HG03280 (cell line): ENCODE measurements at regions not wholly inside any gene's neighbourhood (a gene's known extent, or its start where the extent isn't known, plus 50 kb on each side); places are given as distances from the start of the nearest gene placed in this dataset.

Source experiments
- ATAC-seq: cut with Tn5 transposase; IDR thresholded peaks from one replicate; pipeline ENCODE4 v1.9.1; 2021; ENCODE audit warnings: mild to moderate bottlenecking, moderate library complexity; ENCODE audit not compliant: unreplicated experiment

- no peak for ATAC-seq
These were observed 181.3 kb upstream of the PHYHIPL start for GRCh38 chr10:58995058-58995596.

GRCh38 chr10:58996063-58996462, 180.4 kb upstream of the PHYHIPL start:
- no peak for ATAC-seq

GRCh38 chr10:58996866-58997265, 179.6 kb upstream of the PHYHIPL start:
- no peak for ATAC-seq

GRCh38 chr10:58998924-58999713, 177.3 kb upstream of the PHYHIPL start:
- no peak for ATAC-seq

GRCh38 chr10:59000162-59000825, 176.1 kb upstream of the PHYHIPL start:
- ATAC-seq = no peak

GRCh38 chr10:59002011-59002410, 174.4 kb upstream of the PHYHIPL start:
- no peak for ATAC-seq

GRCh38 chr10:59003203-59003602, 173.2 kb upstream of the PHYHIPL start:
- no peak for ATAC-seq

- no peak for ATAC-seq
These were observed 172.1 kb upstream of the PHYHIPL start for GRCh38 chr10:59004392-59004791.

GRCh38 chr10:59006511-59007306, 169.7 kb upstream of the PHYHIPL start:
- ATAC-seq = no peak

GRCh38 chr10:59007307-59008025, 169.0 kb upstream of the PHYHIPL start:
- ATAC-seq = no peak

GRCh38 chr10:59008452-59008851, 168.0 kb upstream of the PHYHIPL start:
- no peak for ATAC-seq

- ATAC-seq = no peak
These were observed 164.3 kb upstream of the PHYHIPL start for GRCh38 chr10:59011972-59012632.

GRCh38 chr10:59012839-59013238, 163.6 kb upstream of the PHYHIPL start:
- no peak for ATAC-seq

GRCh38 chr10:59016043-59016442, 160.4 kb upstream of the PHYHIPL start:
- ATAC-seq = no peak

GRCh38 chr10:59018977-59019376, 157.5 kb upstream of the PHYHIPL start:
- ATAC-seq = no peak

- no peak for ATAC-seq
These were observed 156.8 kb upstream of the PHYHIPL start for GRCh38 chr10:59019603-59020002.

GRCh38 chr10:59020502-59020901, 155.9 kb upstream of the PHYHIPL start:
- no peak for ATAC-seq

- no peak for ATAC-seq
These were observed 150.3 kb upstream of the PHYHIPL start for GRCh38 chr10:59025981-59026765.

GRCh38 chr10:59027975-59028655, 148.3 kb upstream of the PHYHIPL start:
- ATAC-seq = no peak
